ENCODE measurements at regions not wholly inside any gene's neighbourhood (a gene's known extent, or its start where the extent isn't known, plus 50 kb on each side); places are given as distances from the start of the nearest gene placed in this dataset.
"Not testable (repeated sequence)": the region's sequence is repeated elsewhere in the genome, so short reads cannot be mapped to it uniquely, and the experiment has no call there.

DNA sequence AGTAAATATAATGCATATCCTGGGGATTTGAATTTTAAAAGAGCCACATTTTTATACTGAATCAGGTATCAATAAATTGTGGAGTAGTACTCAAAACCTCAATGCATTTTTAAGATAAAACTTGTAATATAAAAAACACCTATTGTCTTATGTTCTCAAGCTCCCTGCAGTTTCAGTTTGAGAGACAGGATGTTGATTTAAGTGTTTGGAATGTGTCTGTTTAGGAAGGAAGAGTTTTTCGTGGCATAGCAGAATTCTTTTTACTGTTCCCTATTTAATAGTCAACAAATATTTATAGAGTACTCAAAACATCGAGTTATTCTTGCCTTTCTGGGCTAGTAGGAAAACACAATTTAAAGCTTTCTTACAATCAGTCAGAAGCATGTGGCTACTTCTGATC, 146.1 kb upstream of the BCHE start:
- Mint-ChIP-seq H3K4me1 (ENCODE audit: insufficient read depth, unreplicated experiment) (peaks cover 7% of the 10 kb centered on the region), H3K4me3 (ENCODE audit: unreplicated experiment) (no peak overlapping the region), H3K27me3 (ENCODE audit: insufficient read depth, unreplicated experiment) (no peaks in the 10 kb centered on the region), H3K9me3 (ENCODE audit: unreplicated experiment) (no peaks in the 10 kb centered on the region), H3K27ac (ENCODE audit: low read depth, unreplicated experiment) (peak overlapping the region; percentile 68), H3K36me3 (ENCODE audit: insufficient read depth, unreplicated experiment) (no peaks in the 10 kb centered on the region)
- peak; percentile 11 for DNase-seq (ENCODE audit: unreplicated experiment)
- no TSS peak for BruUV-seq (replicated peaks)
- intact Hi-C loops (cut with micrococcal nuclease): no loop called here
- TF ChIP-seq, protein P1, sequence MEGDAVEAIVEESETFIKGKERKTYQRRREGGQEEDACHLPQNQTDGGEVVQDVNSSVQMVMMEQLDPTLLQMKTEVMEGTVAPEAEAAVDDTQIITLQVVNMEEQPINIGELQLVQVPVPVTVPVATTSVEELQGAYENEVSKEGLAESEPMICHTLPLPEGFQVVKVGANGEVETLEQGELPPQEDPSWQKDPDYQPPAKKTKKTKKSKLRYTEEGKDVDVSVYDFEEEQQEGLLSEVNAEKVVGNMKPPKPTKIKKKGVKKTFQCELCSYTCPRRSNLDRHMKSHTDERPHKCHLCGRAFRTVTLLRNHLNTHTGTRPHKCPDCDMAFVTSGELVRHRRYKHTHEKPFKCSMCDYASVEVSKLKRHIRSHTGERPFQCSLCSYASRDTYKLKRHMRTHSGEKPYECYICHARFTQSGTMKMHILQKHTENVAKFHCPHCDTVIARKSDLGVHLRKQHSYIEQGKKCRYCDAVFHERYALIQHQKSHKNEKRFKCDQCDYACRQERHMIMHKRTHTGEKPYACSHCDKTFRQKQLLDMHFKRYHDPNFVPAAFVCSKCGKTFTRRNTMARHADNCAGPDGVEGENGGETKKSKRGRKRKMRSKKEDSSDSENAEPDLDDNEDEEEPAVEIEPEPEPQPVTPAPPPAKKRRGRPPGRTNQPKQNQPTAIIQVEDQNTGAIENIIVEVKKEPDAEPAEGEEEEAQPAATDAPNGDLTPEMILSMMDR (IDR thresholded peaks at IDR 0.05; ENCODE audit: unreplicated experiment): no peak
- CTCF ChIA-PET: interaction anchor here (1.0 kb wide), 1 partner anchor 128 kb away, joined by 5 read pairs; no protein-coding TSS in a partner anchor
- POLR2A ChIA-PET: no interaction called here

DNA sequence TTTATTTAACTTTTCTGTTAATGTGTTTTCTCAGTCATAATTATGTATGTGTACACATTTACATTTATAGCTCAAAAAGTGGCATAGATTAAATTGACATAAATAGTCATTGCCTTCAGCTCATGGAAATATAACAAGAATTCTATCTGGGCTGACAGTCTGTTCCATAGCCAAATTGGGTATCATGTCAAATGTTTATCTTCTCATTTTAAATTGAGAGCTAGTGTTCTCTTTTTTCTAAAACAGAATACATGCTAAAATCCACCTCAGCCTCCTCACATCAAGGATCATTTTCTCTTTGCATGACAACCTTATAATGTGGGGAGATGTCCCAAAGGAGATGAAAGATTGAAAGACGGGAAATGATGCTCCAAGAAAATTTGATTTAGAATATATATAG, 144.1 kb upstream of the BCHE start:
- H3K27ac Mint-ChIP-seq (ENCODE audit: low read depth, unreplicated experiment): no peak overlapping the region
- TF ChIP-seq, protein P1 (IDR thresholded peaks at IDR 0.05; ENCODE audit: unreplicated experiment): no peak
- ChIA-PET CTCF (no interaction called here), POLR2A (no interaction called here)
- no peaks in the 10 kb centered on the region for H3K36me3 Mint-ChIP-seq (ENCODE audit: insufficient read depth, unreplicated experiment)
- intact Hi-C loops (cut with micrococcal nuclease): no loop called here
- no TSS peak for BruUV-seq (replicated peaks)
- peaks cover 7% of the 10 kb centered on the region for H3K4me1 Mint-ChIP-seq (ENCODE audit: insufficient read depth, unreplicated experiment)
- DNase-seq (ENCODE audit: unreplicated experiment): no peak
- no peaks in the 10 kb centered on the region for H3K9me3 Mint-ChIP-seq (ENCODE audit: unreplicated experiment)
- H3K4me3 Mint-ChIP-seq (ENCODE audit: unreplicated experiment): no peak overlapping the region
- H3K27me3 Mint-ChIP-seq (ENCODE audit: insufficient read depth, unreplicated experiment): no peaks in the 10 kb centered on the region

DNA sequence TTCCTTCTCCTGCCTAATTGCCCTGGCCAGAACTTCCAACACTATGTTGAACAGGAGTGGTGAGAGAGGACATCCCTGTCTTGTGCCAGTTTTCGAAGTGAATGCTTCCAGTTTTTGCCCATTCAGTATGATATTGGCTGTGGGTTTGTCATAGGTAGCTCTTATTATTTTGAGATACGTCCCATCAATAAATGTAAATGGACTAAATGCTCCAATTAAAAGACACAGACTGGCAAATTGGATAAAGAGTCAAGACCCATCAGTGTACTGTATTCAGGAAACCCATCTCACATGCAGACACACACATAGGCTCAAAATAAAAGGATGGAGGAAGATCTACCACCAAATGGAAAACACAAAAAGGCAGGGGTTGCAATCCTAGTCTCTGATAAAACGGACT, 123.6 kb upstream of the BCHE start:
- intact Hi-C loops (cut with micrococcal nuclease); H3K36me3 Mint-ChIP-seq (ENCODE audit: insufficient read depth, unreplicated experiment); DNase-seq (ENCODE audit: unreplicated experiment); BruUV-seq (replicated peaks); CTCF ChIA-PET; POLR2A ChIA-PET; H3K4me1 Mint-ChIP-seq (ENCODE audit: insufficient read depth, unreplicated experiment); H3K4me3 Mint-ChIP-seq (ENCODE audit: unreplicated experiment); H3K27me3 Mint-ChIP-seq (ENCODE audit: insufficient read depth, unreplicated experiment); H3K27ac Mint-ChIP-seq (ENCODE audit: low read depth, unreplicated experiment): not testable (repeated sequence)
- H3K9me3 Mint-ChIP-seq (ENCODE audit: unreplicated experiment): peaks cover 14% of the 10 kb centered on the region

DNA sequence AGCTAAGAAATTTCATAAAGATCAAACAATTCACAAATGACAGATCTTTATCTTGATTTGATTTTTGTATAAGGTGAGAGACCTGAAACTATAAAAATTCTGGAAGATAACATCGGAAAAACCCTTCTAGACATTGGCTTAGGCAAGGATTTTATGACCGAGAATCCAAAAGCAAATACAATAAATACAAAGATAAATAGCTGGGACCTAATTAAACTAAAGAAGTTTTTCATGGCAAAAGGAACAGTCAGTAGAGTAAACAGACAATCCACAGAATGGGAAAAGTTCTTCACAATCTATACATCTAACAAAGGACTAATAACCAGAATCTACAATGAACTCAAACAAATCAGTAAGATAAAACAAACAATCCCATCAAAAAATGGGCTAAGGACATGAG, 116.9 kb upstream of the BCHE start:
- Mint-ChIP-seq H3K4me3 (ENCODE audit: unreplicated experiment) (no peak overlapping the region), H3K27ac (ENCODE audit: low read depth, unreplicated experiment) (no peak overlapping the region), H3K36me3 (ENCODE audit: insufficient read depth, unreplicated experiment) (no peaks in the 10 kb centered on the region), H3K9me3 (ENCODE audit: unreplicated experiment) (peaks cover 7% of the 10 kb centered on the region), H3K4me1 (ENCODE audit: insufficient read depth, unreplicated experiment) (no peaks in the 10 kb centered on the region), H3K27me3 (ENCODE audit: insufficient read depth, unreplicated experiment) (no peaks in the 10 kb centered on the region)
- no TSS peak for BruUV-seq (replicated peaks)
- TF ChIP-seq, protein P1 (IDR thresholded peaks at IDR 0.05; ENCODE audit: unreplicated experiment): no peak
- ChIA-PET CTCF (no interaction called here), POLR2A (no interaction called here)
- intact Hi-C loops (cut with micrococcal nuclease): no loop called here
- DNase-seq (ENCODE audit: unreplicated experiment): no peak

DNA sequence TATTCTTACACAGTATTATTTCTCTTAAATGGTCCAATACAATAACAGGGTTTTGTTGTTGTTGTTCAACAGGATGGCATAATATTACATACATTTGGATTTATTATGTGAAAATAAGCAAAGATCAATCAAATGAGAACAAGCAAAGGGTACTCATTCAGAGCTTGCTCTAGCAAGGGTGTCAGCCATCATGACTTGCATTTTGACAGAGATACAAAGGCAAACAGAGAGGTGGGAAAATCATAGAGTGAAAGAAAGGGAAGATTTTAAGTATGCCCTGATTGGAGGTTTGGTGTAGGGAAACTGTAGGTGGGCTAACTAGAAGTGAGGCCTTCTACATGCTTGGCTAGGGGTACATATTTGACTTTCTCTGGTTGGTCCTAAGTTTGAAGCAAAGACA, 109.1 kb upstream of the BCHE start:
- ChIA-PET POLR2A (interaction anchor here (1.2 kb wide), 1 partner anchor 10 kb away, joined by 3 read pairs; no protein-coding TSS in a partner anchor), CTCF (interaction anchor here (0.7 kb wide), 1 partner anchor 623 kb away, joined by 3 read pairs; no protein-coding TSS in a partner anchor)
- no peak for DNase-seq (ENCODE audit: unreplicated experiment)
- H3K4me3 Mint-ChIP-seq (ENCODE audit: unreplicated experiment): no peak overlapping the region
- H3K27ac Mint-ChIP-seq (ENCODE audit: low read depth, unreplicated experiment): peak overlapping the region; percentile 22
- BruUV-seq (replicated peaks): no TSS peak
- H3K27me3 Mint-ChIP-seq (ENCODE audit: insufficient read depth, unreplicated experiment): no peaks in the 10 kb centered on the region
- H3K9me3 Mint-ChIP-seq (ENCODE audit: unreplicated experiment): no peaks in the 10 kb centered on the region
- TF ChIP-seq, protein P1 (IDR thresholded peaks at IDR 0.05; ENCODE audit: unreplicated experiment): no peak
- no peaks in the 10 kb centered on the region for H3K4me1 Mint-ChIP-seq (ENCODE audit: insufficient read depth, unreplicated experiment)
- H3K36me3 Mint-ChIP-seq (ENCODE audit: insufficient read depth, unreplicated experiment): no peaks in the 10 kb centered on the region
- intact Hi-C loops (cut with micrococcal nuclease): no loop called here
